ENCODE measurements at regions not wholly inside any gene's neighbourhood (a gene's known extent, or its start where the extent isn't known, plus 50 kb on each side); places are given as distances from the start of the nearest gene placed in this dataset.

GRCh38 chr15:62241135-62241770 lies 76.2 kb upstream of the C2CD4B start:
- peak; percentile 43 for DNase-seq (ENCODE audit: low read depth)
- H3K4me3 ChIP-seq (ENCODE audit: low read depth, low read length), result no peak overlapping the region
- TF ChIP-seq CTCF (IDR thresholded peaks at IDR 0.05; ENCODE audit: insufficient read depth, low read depth, low read length, missing control alignments), result peak; percentile 35

- no peak for DNase-seq (ENCODE audit: low read depth)
- no peak for TF ChIP-seq CTCF (IDR thresholded peaks at IDR 0.05; ENCODE audit: insufficient read depth, low read depth, low read length, missing control alignments)
- no peak overlapping the region for H3K4me3 ChIP-seq (ENCODE audit: low read depth, low read length)
These were observed 77.9 kb upstream of the C2CD4B start for GRCh38 chr15:62242999-62243398.

GRCh38 chr15:62244762-62245161 lies 79.7 kb upstream of the C2CD4B start:
- no peak for DNase-seq (ENCODE audit: low read depth)
- TF ChIP-seq CTCF (IDR thresholded peaks at IDR 0.05; ENCODE audit: insufficient read depth, low read depth, low read length, missing control alignments), result no peak
- no peak overlapping the region for H3K4me3 ChIP-seq (ENCODE audit: low read depth, low read length)

GRCh38 chr15:62248277-62248984 lies 83.3 kb upstream of the C2CD4B start:
- no peak overlapping the region for H3K4me3 ChIP-seq (ENCODE audit: low read depth, low read length)
- no peak for TF ChIP-seq CTCF (IDR thresholded peaks at IDR 0.05; ENCODE audit: insufficient read depth, low read depth, low read length, missing control alignments)
- no peak for DNase-seq (ENCODE audit: low read depth)

- no peak for TF ChIP-seq CTCF (IDR thresholded peaks at IDR 0.05; ENCODE audit: insufficient read depth, low read depth, low read length, missing control alignments)
- no peak for DNase-seq (ENCODE audit: low read depth)
- no peak overlapping the region for H3K4me3 ChIP-seq (ENCODE audit: low read depth, low read length)
These were observed 84.4 kb upstream of the C2CD4B start for GRCh38 chr15:62249501-62249900.

GRCh38 chr15:62250186-62250585 lies 85.1 kb upstream of the C2CD4B start:
- no peak overlapping the region for H3K4me3 ChIP-seq (ENCODE audit: low read depth, low read length)
- DNase-seq (ENCODE audit: low read depth), result no peak
- TF ChIP-seq CTCF (IDR thresholded peaks at IDR 0.05; ENCODE audit: insufficient read depth, low read depth, low read length, missing control alignments), result no peak
